OCI-LY7 (cell line): ENCODE measurements at regions not wholly inside any gene's neighbourhood (a gene's known extent, or its start where the extent isn't known, plus 50 kb on each side); places are given as distances from the start of the nearest gene placed in this dataset.

Source experiments
- EZH2phosphoT487 ChIP-seq: fragments of 200-600 bp; sonication (generic); IDR thresholded peaks from 2 replicates; pipeline ENCODE4 v1.6.1; 2018; ENCODE audit warnings: low read depth, borderline replicate concordance, mild to moderate bottlenecking, mixed run types, antibody characterized with exemption, low read length, moderate library complexity, mixed read lengths
- TF ChIP-seq, protein P1 (sequence below): fragments of 200-600 bp; sonication (generic); conservative IDR thresholded peaks from 2 replicates; pipeline ENCODE4 v1.5.1; 2014; ENCODE audit warnings: mild to moderate bottlenecking, antibody characterized with exemption, low read length, moderate library complexity, mixed read lengths

DNA sequence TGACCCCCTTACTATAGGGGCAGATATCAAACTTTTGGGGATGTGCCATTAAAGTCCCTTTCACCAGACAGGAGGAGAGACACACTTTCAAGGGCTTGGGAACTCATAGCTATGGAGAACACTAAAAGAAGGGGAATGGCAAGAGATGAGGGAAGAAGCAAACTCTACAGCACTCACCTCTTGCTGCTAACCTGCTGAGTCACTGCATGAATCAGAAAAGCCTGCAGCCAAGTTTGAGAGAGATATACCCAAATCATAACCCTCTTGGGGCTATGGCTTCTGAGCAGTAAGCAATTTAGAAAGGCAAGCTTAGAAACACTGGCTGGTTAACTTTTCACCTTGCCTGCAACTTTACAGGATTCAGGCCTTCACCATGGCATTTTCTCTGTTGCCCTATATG is 1028.0 kb downstream of the UQCRFS1 start:
- TF ChIP-seq, protein P1, sequence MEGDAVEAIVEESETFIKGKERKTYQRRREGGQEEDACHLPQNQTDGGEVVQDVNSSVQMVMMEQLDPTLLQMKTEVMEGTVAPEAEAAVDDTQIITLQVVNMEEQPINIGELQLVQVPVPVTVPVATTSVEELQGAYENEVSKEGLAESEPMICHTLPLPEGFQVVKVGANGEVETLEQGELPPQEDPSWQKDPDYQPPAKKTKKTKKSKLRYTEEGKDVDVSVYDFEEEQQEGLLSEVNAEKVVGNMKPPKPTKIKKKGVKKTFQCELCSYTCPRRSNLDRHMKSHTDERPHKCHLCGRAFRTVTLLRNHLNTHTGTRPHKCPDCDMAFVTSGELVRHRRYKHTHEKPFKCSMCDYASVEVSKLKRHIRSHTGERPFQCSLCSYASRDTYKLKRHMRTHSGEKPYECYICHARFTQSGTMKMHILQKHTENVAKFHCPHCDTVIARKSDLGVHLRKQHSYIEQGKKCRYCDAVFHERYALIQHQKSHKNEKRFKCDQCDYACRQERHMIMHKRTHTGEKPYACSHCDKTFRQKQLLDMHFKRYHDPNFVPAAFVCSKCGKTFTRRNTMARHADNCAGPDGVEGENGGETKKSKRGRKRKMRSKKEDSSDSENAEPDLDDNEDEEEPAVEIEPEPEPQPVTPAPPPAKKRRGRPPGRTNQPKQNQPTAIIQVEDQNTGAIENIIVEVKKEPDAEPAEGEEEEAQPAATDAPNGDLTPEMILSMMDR: no peak
- no peak for TF ChIP-seq EZH2phosphoT487
